Breast epithelium (tissue), 4 donors: ENCODE measurements at regions not wholly inside any gene's neighbourhood (a gene's known extent, or its start where the extent isn't known, plus 50 kb on each side); places are given as distances from the start of the nearest gene placed in this dataset.
A peak's percentile ranks its signal among the peaks of the same experiment; 100 is the strongest.
"Not testable (repeated sequence)": the region's sequence is repeated elsewhere in the genome, so short reads cannot be mapped to it uniquely, and the experiment has no call there.

ENCODE experiments used
- DNase-seq, 2 donors: peaks; one replicate each; pipeline ENCODE4 v3.0.0-alpha.2; 2019; ENCODE audit warnings: low spot score in 2 of 2
- H3K27ac ChIP-seq, 2 donors: fragments of 200-600 bp; sonication (generic) in 1 of 2; one replicate each; pipeline ENCODE4 v1.5.1; 2016 to 2019; ENCODE audit warnings: mild to moderate bottlenecking in 1 of 2
- H3K27me3 ChIP-seq, 2 donors: fragments of 200-600 bp; sonication (generic) in 1 of 2; one replicate each; pipeline versions ENCODE4 v1.5.1 to v1.6.0; 2017 to 2019; ENCODE audit warnings: control low read depth in 1 of 2, mild to moderate bottlenecking in 1 of 2
- H3K36me3 ChIP-seq: fragments of 200-600 bp; one replicate; pipeline ENCODE4 v1.5.1; 2019
- H3K4me1 ChIP-seq, 2 donors: fragments of 200-600 bp; sonication (generic); one replicate each; pipeline ENCODE4 v1.5.1; 2016 to 2019; ENCODE audit warnings: control low read depth in 1 of 2
- H3K4me3 ChIP-seq, 3 donors: fragments of 200-600 bp; sonication (generic); 1 replicate in 2 of 3; 2 replicates in 1 of 3; pipeline ENCODE4 v1.5.1; 2016 to 2019; ENCODE audit warnings: mild to moderate bottlenecking in 3 of 3, moderate library complexity in 2 of 3
- H3K9me3 ChIP-seq, 2 donors: fragments of 200-600 bp; sonication (generic) in 1 of 2; one replicate each; pipeline ENCODE4 v1.5.1; 2016 to 2019; ENCODE audit warnings: control low read depth in 1 of 2
- CTCF ChIP-seq, 3 donors: fragments of 450-650 bp; IDR thresholded peaks; one replicate each; pipeline ENCODE4 v1.5.1; 2016 to 2017; ENCODE audit warnings: antibody characterized with exemption in 3 of 3, mild to moderate bottlenecking in 3 of 3, moderate library complexity in 3 of 3
- POLR2A ChIP-seq: fragments of 450-650 bp; IDR thresholded peaks from one replicate; pipeline ENCODE4 v1.6.1; 2016; ENCODE audit warnings: antibody characterized with exemption, mild to moderate bottlenecking, moderate library complexity
- POLR2AphosphoS5 ChIP-seq, 3 donors: sonication (generic); formaldehyde crosslinking; IDR thresholded peaks; one replicate each; pipeline ENCODE4 v1.6.1; 2017; ENCODE audit warnings: antibody characterized with exemption in 3 of 3
- intact Hi-C: fragments of 100-400 bp; cut with DNase I; formaldehyde crosslinking; loops from one replicate; pipeline ENCODE4 v1.15.1; 2023; ENCODE audit warnings: low total_unique reads

DNA sequence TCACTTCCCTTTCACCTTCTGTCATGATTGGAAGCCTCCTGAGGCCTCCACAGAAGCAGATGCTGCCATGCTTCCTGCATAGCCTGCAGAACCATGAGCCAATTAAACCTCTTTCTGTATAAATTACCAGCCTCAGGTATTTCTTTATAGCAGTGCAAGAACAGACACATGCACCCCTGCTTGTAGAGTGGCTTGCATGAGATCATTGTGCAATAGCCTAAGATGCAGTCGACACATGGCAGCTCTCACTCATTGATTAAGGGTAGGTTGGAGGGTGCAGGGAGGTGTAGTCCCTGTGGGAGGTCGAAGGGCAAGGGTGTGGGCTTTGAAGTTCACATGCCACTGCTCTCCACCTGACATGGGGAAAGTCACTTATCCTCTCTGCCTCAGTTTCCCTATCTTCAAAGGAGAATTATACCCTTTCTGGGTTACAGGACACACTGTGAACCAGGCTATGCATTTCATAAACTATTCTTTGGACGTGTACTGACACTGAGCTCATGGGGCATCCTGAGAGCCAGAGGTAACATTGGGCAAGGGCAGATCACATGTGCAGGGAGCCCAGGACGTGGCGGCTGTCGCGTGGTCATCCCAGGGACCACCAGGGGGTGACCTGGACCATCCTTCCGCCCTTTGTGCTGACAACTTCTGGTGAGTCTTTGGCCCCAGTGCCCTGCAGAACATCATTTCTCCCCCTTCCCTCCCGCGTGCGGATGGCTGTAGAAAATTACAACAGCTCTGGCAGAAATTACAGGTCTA lies 69.2 kb upstream of the SHANK2 start:
- no peak overlapping the region for H3K27ac ChIP-seq
- peaks cover 0 to 6% of the 10 kb centered on the region in 2 donors for H3K9me3 ChIP-seq
- H3K27me3 ChIP-seq = no peaks in the 10 kb centered on the region
- intact Hi-C loops = no loop called here
- no peak for TF ChIP-seq CTCF (IDR thresholded peaks at IDR 0.05)
- H3K4me1 ChIP-seq = no peaks in the 10 kb centered on the region
- no peak for DNase-seq
- H3K4me3 ChIP-seq = no peak overlapping the region
- H3K36me3 ChIP-seq = no peaks in the 10 kb centered on the region

GRCh38 chr11:71316701-71317100 lies 64.3 kb upstream of the SHANK2 start:
- DNase-seq = no peak
- intact Hi-C loops = no loop called here
- no peak for TF ChIP-seq CTCF (IDR thresholded peaks at IDR 0.05)
- TF ChIP-seq POLR2A = no peak
- TF ChIP-seq POLR2AphosphoS5 (IDR thresholded peaks at IDR 0.05) = no peak

DNA sequence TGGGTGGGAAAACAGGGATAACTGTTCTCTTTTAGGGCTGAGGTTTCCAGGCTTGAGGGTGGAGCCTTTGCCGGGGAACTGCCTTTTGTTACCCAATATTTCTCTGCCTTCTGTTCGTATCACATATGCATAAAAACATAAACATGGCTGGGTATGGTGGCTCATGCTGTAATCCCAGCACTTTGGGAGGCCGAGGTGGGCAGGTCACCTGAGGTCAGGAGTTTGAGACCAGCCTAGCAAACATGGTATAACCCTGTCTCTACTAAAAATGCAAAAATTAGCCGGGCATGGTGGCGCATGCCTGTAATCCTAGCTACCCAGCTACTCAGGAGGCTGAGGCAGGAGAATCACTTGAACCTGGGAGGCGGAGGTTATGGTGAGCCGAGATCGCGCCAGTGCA lies 60.2 kb upstream of the SHANK2 start:
- H3K4me3 ChIP-seq, H3K36me3 ChIP-seq, H3K4me1 ChIP-seq, H3K27me3 ChIP-seq, H3K9me3 ChIP-seq, H3K27ac ChIP-seq, intact Hi-C loops: not testable (repeated sequence)
- DNase-seq = peak in 1 of 2 donors; percentile 15

More at GRCh38 chr11:71316701-71317100, 64.3 kb upstream of the SHANK2 start:
- no peaks in the 10 kb centered on the region for H3K27me3 ChIP-seq
- H3K4me3 ChIP-seq = no peak overlapping the region
- H3K36me3 ChIP-seq = no peaks in the 10 kb centered on the region
- no peak overlapping the region for H3K27ac ChIP-seq
- no peaks in the 10 kb centered on the region for H3K4me1 ChIP-seq
- H3K9me3 ChIP-seq = peaks cover 0 to 9% of the 10 kb centered on the region in 2 donors

DNA sequence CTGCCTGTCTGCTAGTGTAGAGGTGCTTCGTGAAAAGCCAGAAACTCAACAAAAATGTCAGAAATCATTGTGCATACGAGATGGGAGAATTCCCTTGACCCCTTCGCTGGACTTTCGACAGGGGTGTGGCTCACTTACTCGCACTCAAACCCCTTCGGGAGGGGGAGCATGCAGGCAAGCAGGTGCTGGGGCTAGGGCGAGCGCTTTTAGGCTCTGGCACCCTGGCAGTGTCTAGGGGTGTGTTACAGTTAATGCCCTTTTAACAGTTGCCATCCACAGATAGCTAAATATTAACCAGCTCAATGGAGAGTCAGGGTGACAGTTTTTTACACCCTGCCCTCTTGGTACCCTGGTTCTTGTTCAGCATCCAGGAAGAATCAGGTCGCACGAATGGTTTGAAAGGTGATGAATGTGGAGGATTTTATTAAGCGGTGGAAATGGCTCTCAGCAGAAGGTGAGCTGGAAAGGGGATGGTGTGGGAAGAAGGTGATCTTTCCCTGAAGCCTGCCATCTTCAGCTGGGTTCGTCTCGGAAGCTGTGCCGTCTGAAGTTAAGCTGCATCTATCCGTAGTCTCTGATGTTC lies 59.6 kb upstream of the SHANK2 start:
- TF ChIP-seq CTCF (IDR thresholded peaks at IDR 0.05) (no peak), POLR2AphosphoS5 (IDR thresholded peaks at IDR 0.05) (no peak), POLR2A (no peak)
- DNase-seq = peak; percentile 6 to 11
- Histone ChIP-seq H3K36me3 (no peaks in the 10 kb centered on the region), H3K27me3 (no peaks in the 10 kb centered on the region), H3K4me3 (no peak overlapping the region), H3K27ac (no peak overlapping the region), H3K4me1 (no peaks in the 10 kb centered on the region), H3K9me3 (peaks cover 0 to 7% of the 10 kb centered on the region in 2 donors)
- intact Hi-C loops = no loop called here

- Histone ChIP-seq H3K36me3 (no peaks in the 10 kb centered on the region), H3K4me1 (no peaks in the 10 kb centered on the region), H3K4me3 (no peak overlapping the region), H3K27ac (no peak overlapping the region), H3K9me3 (peaks cover 0 to under 1% of the 10 kb centered on the region in 2 donors), H3K27me3 (no peaks in the 10 kb centered on the region)
- TF ChIP-seq POLR2A = no peak
- no peak for TF ChIP-seq POLR2AphosphoS5 (IDR thresholded peaks at IDR 0.05)
- no peak for TF ChIP-seq CTCF (IDR thresholded peaks at IDR 0.05)
- intact Hi-C loops = no loop called here
- peak; percentile 11 to 38 for DNase-seq
These were observed 59.0 kb upstream of the SHANK2 start for GRCh38 chr11:71311176-71311925.
